SK-N-SH (cell line): ENCODE measurements at regions not wholly inside any gene's neighbourhood (a gene's known extent, or its start where the extent isn't known, plus 50 kb on each side); places are given as distances from the start of the nearest gene placed in this dataset.

Experiments
- CTCF ChIA-PET: fragments of 300-600, 350-600 bp; formaldehyde crosslinking; extraction: SDS; loops from one replicate; lab custom pipeline; 2021; lab: Yijun Ruan, JAX
- POLR2A ChIA-PET: fragments of 350-600 bp; sonication (Branson Sonifier 250); formaldehyde crosslinking; extraction: SDS; loops from one replicate; lab custom pipeline; 2020; ENCODE audit warnings: antibody characterized with exemption, inconsistent platforms; lab: Yijun Ruan, JAX
- DNase-seq: peaks from one replicate; pipeline ENCODE4 v3.0.0; 2012
- H2AFZ ChIP-seq: fragments of 200-600 bp; sonication (generic); 2 replicates; pipeline ENCODE4 v1.8.1; 2016; ENCODE audit warnings: antibody characterized with exemption, mild to moderate bottlenecking, low read depth
- H3F3A ChIP-seq: fragments of 200-600 bp; sonication (generic); replicated peaks from 2 replicates; pipeline ENCODE3; 2016; ENCODE audit warnings: antibody characterized with exemption, mild to moderate bottlenecking; ENCODE audit not compliant: insufficient read depth
- H3K27ac ChIP-seq, 2 experiments: fragments of 200-500 bp in 1 of 2; fragments of 200-600 bp in 1 of 2; sonication (Bioruptor generic) in 1 of 2; sonication (generic), shearing (Covaris generic) in 1 of 2; 2 replicates each; pipeline versions ENCODE4 v1.5.1 to v1.6.1; 2014 to 2016; ENCODE audit warnings: low read depth in 2 of 2, inconsistent platforms in 1 of 2, low read length in 1 of 2, mild to moderate bottlenecking in 1 of 2, mixed read lengths in 1 of 2
- H3K27me3 ChIP-seq: fragments of 200-600 bp; sonication (generic), shearing (Covaris generic); 2 replicates; pipeline ENCODE4 v1.6.1; 2016; ENCODE audit warnings: mixed run types; ENCODE audit not compliant: insufficient read depth
- H3K36me3 ChIP-seq, 2 experiments: fragments of 200-500 bp in 1 of 2; fragments of 200-600 bp in 1 of 2; sonication (Bioruptor generic) in 1 of 2; sonication (generic) in 1 of 2; replicated peaks in 1 of 2; 2 replicates each; pipeline versions ENCODE3 to v1.5.1; 2014 to 2016; ENCODE audit warnings: low read length in 1 of 2, mild to moderate bottlenecking in 1 of 2; ENCODE audit not compliant: insufficient read depth in 2 of 2, control insufficient read depth in 1 of 2
- H3K4me1 ChIP-seq, 2 experiments: fragments of 200-500 bp in 1 of 2; fragments of 200-600 bp in 1 of 2; sonication (Bioruptor generic) in 1 of 2; sonication (generic), shearing (Covaris generic) in 1 of 2; 2 replicates each; pipeline versions ENCODE4 v1.5.1 to v1.6.1; 2014 to 2016; ENCODE audit warnings: low read depth in 1 of 2, low read length in 1 of 2, mixed run types in 1 of 2; ENCODE audit not compliant: insufficient read depth in 2 of 2, control insufficient read depth in 1 of 2
- H3K4me2 ChIP-seq: fragments of 200-600 bp; sonication (generic), shearing (Covaris generic); 2 replicates; pipeline ENCODE4 v1.6.1; 2017; ENCODE audit warnings: mixed run types
- H3K4me3 ChIP-seq, 2 experiments: fragments of 200-500 bp in 1 of 2; fragments of 200-600 bp in 1 of 2; sonication (Bioruptor generic) in 1 of 2; sonication (generic), shearing (Covaris generic) in 1 of 2; 2 replicates each; pipeline versions ENCODE4 v1.5.1 to v1.8.1; 2014 to 2016; ENCODE audit warnings: low read depth in 2 of 2, inconsistent platforms in 1 of 2, low read length in 1 of 2, mild to moderate bottlenecking in 1 of 2, mixed read lengths in 1 of 2, moderate library complexity in 1 of 2
- H3K79me2 ChIP-seq: fragments of 200-600 bp; sonication (generic); 2 replicates; pipeline ENCODE4 v1.8.1; 2017; ENCODE audit warnings: mild to moderate bottlenecking; ENCODE audit not compliant: insufficient read depth
- H3K9ac ChIP-seq: fragments of 200-600 bp; sonication (generic); 2 replicates; pipeline ENCODE4 v1.6.1; 2017; ENCODE audit warnings: mixed run types
- H3K9me2 ChIP-seq: fragments of 200-600 bp; sonication (generic); 2 replicates; pipeline ENCODE4 v1.6.1; 2017; ENCODE audit warnings: mixed run types
- H3K9me3 ChIP-seq: fragments of 200-600 bp; sonication (generic); 2 replicates; pipeline ENCODE4 v1.6.1; 2017; ENCODE audit warnings: mixed run types, mild to moderate bottlenecking, moderate library complexity
- H4K20me1 ChIP-seq: fragments of 200-600 bp; sonication (generic); 2 replicates; pipeline ENCODE4 v1.6.1; 2017; ENCODE audit warnings: mild to moderate bottlenecking, mixed run types; ENCODE audit not compliant: insufficient read depth
- ELF1 ChIP-seq: IDR thresholded peaks from 2 replicates; pipeline ENCODE4 v1.4.0; 2012
- EZH2phosphoT487 ChIP-seq: fragments of 200-600 bp; sonication (generic); IDR thresholded peaks from 2 replicates; pipeline ENCODE4 v1.6.1; 2017; ENCODE audit warnings: low read depth, mixed run types, mild to moderate bottlenecking, antibody characterized with exemption, moderate library complexity, borderline replicate concordance
- FOSL2 ChIP-seq: IDR thresholded peaks from 2 replicates; pipeline ENCODE4 v1.4.0; 2012; ENCODE audit warnings: low read depth, mild to moderate bottlenecking, moderate library complexity, borderline replicate concordance
- FOXJ3 ChIP-seq: sonication (generic); formaldehyde crosslinking; IDR thresholded peaks from 2 replicates; pipeline ENCODE4 v1.5.1; 2020; ENCODE audit warnings: mild to moderate bottlenecking, missing genetic modification reagents
- FOXM1 ChIP-seq: IDR thresholded peaks from 2 replicates; pipeline ENCODE4 v1.4.0; 2012; ENCODE audit warnings: low read depth, mild to moderate bottlenecking
- GABPA ChIP-seq: IDR thresholded peaks from 2 replicates; pipeline ENCODE4 v1.4.0; 2012; ENCODE audit warnings: low read depth, mild to moderate bottlenecking
- GATA2 ChIP-seq: sonication (generic); formaldehyde crosslinking; IDR thresholded peaks from 2 replicates; pipeline ENCODE4 v1.5.0; 2020; ENCODE audit warnings: mild to moderate bottlenecking, missing genetic modification reagents
- JUND ChIP-seq: IDR thresholded peaks from 2 replicates; pipeline ENCODE4 v1.4.0; 2012
- MEF2A ChIP-seq: IDR thresholded peaks from 2 replicates; pipeline ENCODE4 v1.4.0; 2012; ENCODE audit warnings: low read depth, borderline replicate concordance
- MXI1 ChIP-seq: IDR thresholded peaks from 2 replicates; pipeline ENCODE4 v1.6.1; 2012; ENCODE audit warnings: mild to moderate bottlenecking, low read depth, low read length, improper control_type of control experiment
- NFIC ChIP-seq: IDR thresholded peaks from 2 replicates; pipeline ENCODE4 v1.4.0; 2012; ENCODE audit warnings: borderline replicate concordance
- NRF1 ChIP-seq: IDR thresholded peaks from 2 replicates; pipeline ENCODE4 v1.6.1; 2012; ENCODE audit warnings: low read depth, mild to moderate bottlenecking, low read length
- POLR2AphosphoS5 ChIP-seq: IDR thresholded peaks from 2 replicates; pipeline ENCODE4 v1.6.1; 2012; ENCODE audit warnings: low read depth, low read length
- RAD21 ChIP-seq: IDR thresholded peaks from 2 replicates; pipeline ENCODE4 v1.6.1; 2012; ENCODE audit warnings: mild to moderate bottlenecking, low read length
- RCOR1 ChIP-seq: fragments of 150-350 bp; IDR thresholded peaks from 2 replicates; pipeline ENCODE4 v1.6.1; 2017; ENCODE audit warnings: antibody characterized with exemption, low read length
- RFX5 ChIP-seq: IDR thresholded peaks from 2 replicates; pipeline ENCODE4 v1.6.1; 2012; ENCODE audit warnings: mild to moderate bottlenecking, improper control_type of control experiment, low read length
- RXRA ChIP-seq: IDR thresholded peaks from 2 replicates; pipeline ENCODE4 v1.4.0; 2012; ENCODE audit warnings: low read depth, mild to moderate bottlenecking, borderline replicate concordance
- SIN3A ChIP-seq: IDR thresholded peaks from 2 replicates; pipeline ENCODE4 v1.6.1; 2012; ENCODE audit warnings: low read depth, mild to moderate bottlenecking, low read length, moderate library complexity, borderline replicate concordance
- SMC3 ChIP-seq: IDR thresholded peaks from 2 replicates; pipeline ENCODE4 v1.6.1; 2012; ENCODE audit warnings: low read depth, low read length, improper control_type of control experiment
- YY1 ChIP-seq: IDR thresholded peaks from 2 replicates; pipeline ENCODE4 v1.4.0; 2012; ENCODE audit warnings: low read depth, mild to moderate bottlenecking
- WGBS: methylation state at CpG from one replicate; pipeline ENCODE4 v1.1.6; 2017; ENCODE audit warnings: low lambda C conversion rate; 5-methylcytosine and 5-hydroxymethylcytosine counted together
- TF ChIP-seq, protein P1 (sequence below): fragments of 200-600 bp; sonication (generic); IDR thresholded peaks from 2 replicates; pipeline ENCODE4 v1.6.1; 2017; ENCODE audit warnings: antibody characterized with exemption, mild to moderate bottlenecking, moderate library complexity
- TF ChIP-seq, protein P2 (sequence below): IDR thresholded peaks from 2 replicates; pipeline ENCODE4 v1.4.0; 2012; ENCODE audit warnings: low read depth, borderline replicate concordance
- TF ChIP-seq, protein P3 (sequence below): IDR thresholded peaks from 2 replicates; pipeline ENCODE4 v1.6.1; 2012; ENCODE audit warnings: mild to moderate bottlenecking, low read depth, low read length, moderate library complexity

DNA sequence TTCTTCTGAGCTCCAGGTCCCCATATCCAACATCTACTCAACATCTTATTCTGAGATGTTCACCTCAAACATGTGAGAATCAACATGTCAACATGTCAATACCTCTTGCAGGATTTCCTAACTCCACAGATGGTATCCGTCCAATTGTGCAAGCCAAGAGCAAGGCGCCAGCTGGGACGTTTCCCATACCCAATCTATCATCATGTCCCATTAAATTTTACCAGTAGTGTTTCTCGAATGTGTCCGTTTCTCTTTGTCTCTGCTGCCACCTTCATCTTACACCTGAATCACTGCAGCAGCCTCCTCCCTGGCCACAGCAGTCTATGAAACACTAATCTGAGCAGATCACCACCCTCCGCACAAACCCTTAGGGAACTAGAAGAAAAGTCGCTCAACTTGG lies 78.0 kb upstream of the RPS6KA2 start:
- H2AFZ ChIP-seq: no peak overlapping the region
- H3K27ac ChIP-seq: no peak overlapping the region
- ChIA-PET POLR2A (no interaction called here), CTCF (no interaction called here)
- H3K4me1 ChIP-seq: no peaks in the 10 kb centered on the region
- H3K27me3 ChIP-seq: no peaks in the 10 kb centered on the region; the same call in 1 of the 2 replicates
- H3K9me2 ChIP-seq: no peaks in the 10 kb centered on the region
- H3K9ac ChIP-seq: no peak overlapping the region
- no peaks in the 10 kb centered on the region for H3K9me3 ChIP-seq
- no peak overlapping the region for H3K4me2 ChIP-seq
- TF ChIP-seq RXRA (no peak), MEF2A (no peak), GABPA (no peak), SIN3A (no peak), YY1 (no peak), RAD21 (no peak), FOXJ3 (CRISPR knock-in tag) (no peak), NRF1 (no peak), FOSL2 (no peak), ELF1 (no peak), NFIC (no peak), FOXM1 (no peak), MXI1 (no peak), POLR2AphosphoS5 (no peak), RCOR1 (no peak), JUND (no peak), SMC3 (no peak), RFX5 (no peak)
- TF ChIP-seq, protein P1, sequence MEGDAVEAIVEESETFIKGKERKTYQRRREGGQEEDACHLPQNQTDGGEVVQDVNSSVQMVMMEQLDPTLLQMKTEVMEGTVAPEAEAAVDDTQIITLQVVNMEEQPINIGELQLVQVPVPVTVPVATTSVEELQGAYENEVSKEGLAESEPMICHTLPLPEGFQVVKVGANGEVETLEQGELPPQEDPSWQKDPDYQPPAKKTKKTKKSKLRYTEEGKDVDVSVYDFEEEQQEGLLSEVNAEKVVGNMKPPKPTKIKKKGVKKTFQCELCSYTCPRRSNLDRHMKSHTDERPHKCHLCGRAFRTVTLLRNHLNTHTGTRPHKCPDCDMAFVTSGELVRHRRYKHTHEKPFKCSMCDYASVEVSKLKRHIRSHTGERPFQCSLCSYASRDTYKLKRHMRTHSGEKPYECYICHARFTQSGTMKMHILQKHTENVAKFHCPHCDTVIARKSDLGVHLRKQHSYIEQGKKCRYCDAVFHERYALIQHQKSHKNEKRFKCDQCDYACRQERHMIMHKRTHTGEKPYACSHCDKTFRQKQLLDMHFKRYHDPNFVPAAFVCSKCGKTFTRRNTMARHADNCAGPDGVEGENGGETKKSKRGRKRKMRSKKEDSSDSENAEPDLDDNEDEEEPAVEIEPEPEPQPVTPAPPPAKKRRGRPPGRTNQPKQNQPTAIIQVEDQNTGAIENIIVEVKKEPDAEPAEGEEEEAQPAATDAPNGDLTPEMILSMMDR: no peak
- TF ChIP-seq, protein P2, sequence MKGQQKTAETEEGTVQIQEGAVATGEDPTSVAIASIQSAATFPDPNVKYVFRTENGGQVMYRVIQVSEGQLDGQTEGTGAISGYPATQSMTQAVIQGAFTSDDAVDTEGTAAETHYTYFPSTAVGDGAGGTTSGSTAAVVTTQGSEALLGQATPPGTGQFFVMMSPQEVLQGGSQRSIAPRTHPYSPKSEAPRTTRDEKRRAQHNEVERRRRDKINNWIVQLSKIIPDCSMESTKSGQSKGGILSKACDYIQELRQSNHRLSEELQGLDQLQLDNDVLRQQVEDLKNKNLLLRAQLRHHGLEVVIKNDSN: no peak
- H3F3A ChIP-seq: no peaks in the 10 kb centered on the region
- H3K36me3 ChIP-seq: no peaks in the 10 kb centered on the region
- no peaks in the 10 kb centered on the region for H3K79me2 ChIP-seq
- H3K4me3 ChIP-seq: no peak overlapping the region
- H4K20me1 ChIP-seq: no peaks in the 10 kb centered on the region
- WGBS: 72% methylated on average over 7 of the region's 7 CpGs
- no peak for DNase-seq

DNA sequence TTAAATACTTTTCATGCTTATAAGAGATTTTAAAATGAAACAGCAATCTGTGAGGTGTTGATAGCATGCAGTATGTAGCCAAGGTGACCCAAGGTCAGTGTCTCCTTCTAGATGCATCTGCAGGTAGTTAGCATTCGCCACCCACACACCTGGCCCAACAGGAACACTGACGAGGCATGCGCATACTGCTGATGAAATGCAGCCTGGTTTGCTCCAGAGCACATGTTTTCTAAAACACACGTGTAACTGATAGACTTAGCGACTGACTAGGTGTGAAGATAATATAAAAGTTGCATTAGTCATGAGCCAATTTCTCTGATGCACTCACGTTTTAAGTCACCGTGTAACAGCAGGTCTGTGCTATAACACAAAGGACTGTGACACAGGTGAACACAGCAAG lies 77.1 kb upstream of the RPS6KA2 start:
- H3K27me3 ChIP-seq: no peaks in the 10 kb centered on the region; the same call in 1 of the 2 replicates
- no peaks in the 10 kb centered on the region for H3K4me1 ChIP-seq
- POLR2A ChIA-PET: no interaction called here
- H3K4me2 ChIP-seq: no peak overlapping the region
- CTCF ChIA-PET: interaction anchor here (0.7 kb wide), 1 partner anchor 9 kb away, joined by 3 read pairs; no protein-coding TSS in a partner anchor
- DNase-seq: no peak
- no peak overlapping the region for H3K4me3 ChIP-seq
- no peaks in the 10 kb centered on the region for H3K36me3 ChIP-seq
- H3K9ac ChIP-seq: no peak overlapping the region
- no peaks in the 10 kb centered on the region for H3K79me2 ChIP-seq
- no peaks in the 10 kb centered on the region for H3K9me2 ChIP-seq
- 66% methylated on average over 7 of the region's 7 CpGs for WGBS
- H3K27ac ChIP-seq: no peak overlapping the region
- H3F3A ChIP-seq: no peaks in the 10 kb centered on the region
- no peaks in the 10 kb centered on the region for H3K9me3 ChIP-seq
- H2AFZ ChIP-seq: no peak overlapping the region
- H4K20me1 ChIP-seq: no peaks in the 10 kb centered on the region
- TF ChIP-seq, protein P3, sequence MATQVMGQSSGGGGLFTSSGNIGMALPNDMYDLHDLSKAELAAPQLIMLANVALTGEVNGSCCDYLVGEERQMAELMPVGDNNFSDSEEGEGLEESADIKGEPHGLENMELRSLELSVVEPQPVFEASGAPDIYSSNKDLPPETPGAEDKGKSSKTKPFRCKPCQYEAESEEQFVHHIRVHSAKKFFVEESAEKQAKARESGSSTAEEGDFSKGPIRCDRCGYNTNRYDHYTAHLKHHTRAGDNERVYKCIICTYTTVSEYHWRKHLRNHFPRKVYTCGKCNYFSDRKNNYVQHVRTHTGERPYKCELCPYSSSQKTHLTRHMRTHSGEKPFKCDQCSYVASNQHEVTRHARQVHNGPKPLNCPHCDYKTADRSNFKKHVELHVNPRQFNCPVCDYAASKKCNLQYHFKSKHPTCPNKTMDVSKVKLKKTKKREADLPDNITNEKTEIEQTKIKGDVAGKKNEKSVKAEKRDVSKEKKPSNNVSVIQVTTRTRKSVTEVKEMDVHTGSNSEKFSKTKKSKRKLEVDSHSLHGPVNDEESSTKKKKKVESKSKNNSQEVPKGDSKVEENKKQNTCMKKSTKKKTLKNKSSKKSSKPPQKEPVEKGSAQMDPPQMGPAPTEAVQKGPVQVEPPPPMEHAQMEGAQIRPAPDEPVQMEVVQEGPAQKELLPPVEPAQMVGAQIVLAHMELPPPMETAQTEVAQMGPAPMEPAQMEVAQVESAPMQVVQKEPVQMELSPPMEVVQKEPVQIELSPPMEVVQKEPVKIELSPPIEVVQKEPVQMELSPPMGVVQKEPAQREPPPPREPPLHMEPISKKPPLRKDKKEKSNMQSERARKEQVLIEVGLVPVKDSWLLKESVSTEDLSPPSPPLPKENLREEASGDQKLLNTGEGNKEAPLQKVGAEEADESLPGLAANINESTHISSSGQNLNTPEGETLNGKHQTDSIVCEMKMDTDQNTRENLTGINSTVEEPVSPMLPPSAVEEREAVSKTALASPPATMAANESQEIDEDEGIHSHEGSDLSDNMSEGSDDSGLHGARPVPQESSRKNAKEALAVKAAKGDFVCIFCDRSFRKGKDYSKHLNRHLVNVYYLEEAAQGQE: no peak
- TF ChIP-seq GATA2 (no peak), MXI1 (no peak), SIN3A (no peak), POLR2AphosphoS5 (no peak), FOXM1 (no peak), ELF1 (no peak), EZH2phosphoT487 (no peak), RAD21 (no peak), RFX5 (no peak), GABPA (no peak)
